GM18858 (cell line): ENCODE measurements at regions not wholly inside any gene's neighbourhood (a gene's known extent, or its start where the extent isn't known, plus 50 kb on each side); places are given as distances from the start of the nearest gene placed in this dataset.

Experiments
- ATAC-seq: cut with Tn5 transposase; IDR thresholded peaks from one replicate; pipeline ENCODE4 v1.9.1; 2021; ENCODE audit not compliant: unreplicated experiment

GRCh38 chr18:78168526-78168925, 811.1 kb upstream of the SALL3 start:
- no peak for ATAC-seq

GRCh38 chr18:78169174-78169864, 810.3 kb upstream of the SALL3 start:
- ATAC-seq: no peak

GRCh38 chr18:78171954-78172353, 807.7 kb upstream of the SALL3 start:
- ATAC-seq: no peak

- no peak for ATAC-seq
These were observed 804.9 kb upstream of the SALL3 start for GRCh38 chr18:78174737-78175136.

GRCh38 chr18:78178812-78179211, 800.8 kb upstream of the SALL3 start:
- ATAC-seq: no peak

GRCh38 chr18:78180741-78181140, 798.9 kb upstream of the SALL3 start:
- ATAC-seq: no peak

- no peak for ATAC-seq
These were observed 795.8 kb upstream of the SALL3 start for GRCh38 chr18:78183815-78184214.

- ATAC-seq: no peak
These were observed 788.3 kb upstream of the SALL3 start for GRCh38 chr18:78191276-78191675.

- ATAC-seq: no peak
These were observed 787.6 kb upstream of the SALL3 start for GRCh38 chr18:78192054-78192453.

- no peak for ATAC-seq
These were observed 783.3 kb upstream of the SALL3 start for GRCh38 chr18:78196280-78196679.

- ATAC-seq: no peak
These were observed 780.6 kb upstream of the SALL3 start for GRCh38 chr18:78199002-78199401.

- no peak for ATAC-seq
These were observed 780.0 kb upstream of the SALL3 start for GRCh38 chr18:78199611-78200010.

GRCh38 chr18:78207942-78208341, 771.7 kb upstream of the SALL3 start:
- no peak for ATAC-seq

GRCh38 chr18:78208461-78208860, 771.2 kb upstream of the SALL3 start:
- ATAC-seq: no peak

- ATAC-seq: no peak
These were observed 766.1 kb upstream of the SALL3 start for GRCh38 chr18:78213361-78213994.

- no peak for ATAC-seq
These were observed 758.1 kb upstream of the SALL3 start for GRCh38 chr18:78221496-78221895.

GRCh38 chr18:78228974-78229373, 750.6 kb upstream of the SALL3 start:
- ATAC-seq: no peak

- ATAC-seq: no peak
These were observed 748.7 kb upstream of the SALL3 start for GRCh38 chr18:78230911-78231310.

- no peak for ATAC-seq
These were observed 747.4 kb upstream of the SALL3 start for GRCh38 chr18:78232196-78232595.

GRCh38 chr18:78237864-78238263, 741.8 kb upstream of the SALL3 start:
- no peak for ATAC-seq

GRCh38 chr18:78238404-78239089, 741.1 kb upstream of the SALL3 start:
- no peak for ATAC-seq

- ATAC-seq: no peak
These were observed 740.5 kb upstream of the SALL3 start for GRCh38 chr18:78239090-78239457.
